ENCODE measurements at regions not wholly inside any gene's neighbourhood (a gene's known extent, or its start where the extent isn't known, plus 50 kb on each side); places are given as distances from the start of the nearest gene placed in this dataset.

GRCh38 chr3:72320095-72320954 lies 527.9 kb downstream of the SHQ1 start:
- WGBS, 2 donors = 64 to 80% methylated on average over 17 of the region's 17 CpGs
- Histone ChIP-seq H3K27ac (peak overlapping the region; percentile 52 to 59), H3K9me3 (no peaks in the 10 kb centered on the region), H3K4me1 (peaks cover 40% of the 10 kb centered on the region), H3K27me3 (no peaks in the 10 kb centered on the region), H3K4me3 (no peak overlapping the region), H3K36me3 (ENCODE audit: low read depth, missing control alignments) (no peaks in the 10 kb centered on the region)
- intact Hi-C loops (cut with DNase I; ENCODE audit: low total_unique reads) = no loop called here
- no peak for TF ChIP-seq POLR2A (IDR thresholded peaks at IDR 0.05)
- TF ChIP-seq CTCF (IDR thresholded peaks at IDR 0.05) = no peak
- DNase-seq = peak; percentile 72

GRCh38 chr3:72319194-72320094 lies 528.8 kb downstream of the SHQ1 start:
- intact Hi-C loops (cut with DNase I; ENCODE audit: low total_unique reads) = no loop called here
- H3K27me3 ChIP-seq = no peaks in the 10 kb centered on the region

GRCh38 chr3:72318504-72319193 lies 529.6 kb downstream of the SHQ1 start:
- TF ChIP-seq CTCF (IDR thresholded peaks at IDR 0.05) = no peak
- TF ChIP-seq POLR2A (IDR thresholded peaks at IDR 0.05) = no peak
- peak; percentile 78 for DNase-seq
- peaks cover 40% of the 10 kb centered on the region for H3K4me1 ChIP-seq
- no peaks in the 10 kb centered on the region for H3K36me3 ChIP-seq (ENCODE audit: low read depth, missing control alignments)
- 37 to 39% methylated on average over 11 to 12 of the region's 12 CpGs for WGBS, 2 donors
- peak overlapping the region; percentile 36 to 64 for H3K27ac ChIP-seq
- H3K27me3 ChIP-seq = no peaks in the 10 kb centered on the region
- H3K9me3 ChIP-seq = no peaks in the 10 kb centered on the region
- intact Hi-C loops (cut with DNase I; ENCODE audit: low total_unique reads) = no loop called here
- no peak overlapping the region for H3K4me3 ChIP-seq

More at GRCh38 chr3:72319194-72320094, 528.8 kb downstream of the SHQ1 start:
- Histone ChIP-seq H3K9me3 (no peaks in the 10 kb centered on the region), H3K36me3 (ENCODE audit: low read depth, missing control alignments) (no peaks in the 10 kb centered on the region), H3K4me3 (no peak overlapping the region), H3K4me1 (peaks cover 40% of the 10 kb centered on the region), H3K27ac (peak overlapping the region; percentile 16 to 59)
- 75 to 80% methylated on average over 6 of the region's 6 CpGs for WGBS, 2 donors
- no peak for DNase-seq
- no peak for TF ChIP-seq CTCF (IDR thresholded peaks at IDR 0.05)
- TF ChIP-seq POLR2A (IDR thresholded peaks at IDR 0.05) = no peak

GRCh38 chr3:72317491-72317890 lies 530.8 kb downstream of the SHQ1 start:
- TF ChIP-seq POLR2A (IDR thresholded peaks at IDR 0.05) (no peak), CTCF (IDR thresholded peaks at IDR 0.05) (no peak)
- peak overlapping the region in 1 of 2 donors; percentile 72 for H3K27ac ChIP-seq
- H3K27me3 ChIP-seq = no peaks in the 10 kb centered on the region
- no peak for DNase-seq
- intact Hi-C loops (cut with DNase I; ENCODE audit: low total_unique reads) = no loop called here
- WGBS, 2 donors = 70 to 72% methylated on average over 7 of the region's 7 CpGs
- peaks cover 40% of the 10 kb centered on the region for H3K4me1 ChIP-seq
- H3K36me3 ChIP-seq (ENCODE audit: low read depth, missing control alignments) = no peaks in the 10 kb centered on the region
- no peaks in the 10 kb centered on the region for H3K9me3 ChIP-seq
- H3K4me3 ChIP-seq = no peak overlapping the region

Measured in testis (tissue), 2 donors.